Activated T-cell treated with anti-CD3 and anti-CD28 coated beads, Interleukin-2, amount 50 U/mL, for 1 hour (primary cell): ENCODE measurements at regions not wholly inside any gene's neighbourhood (a gene's known extent, or its start where the extent isn't known, plus 50 kb on each side); places are given as distances from the start of the nearest gene placed in this dataset.

ENCODE experiments used
- DNase-seq: peaks from one replicate; pipeline ENCODE4 v3.0.0-alpha.2; 2020

DNA sequence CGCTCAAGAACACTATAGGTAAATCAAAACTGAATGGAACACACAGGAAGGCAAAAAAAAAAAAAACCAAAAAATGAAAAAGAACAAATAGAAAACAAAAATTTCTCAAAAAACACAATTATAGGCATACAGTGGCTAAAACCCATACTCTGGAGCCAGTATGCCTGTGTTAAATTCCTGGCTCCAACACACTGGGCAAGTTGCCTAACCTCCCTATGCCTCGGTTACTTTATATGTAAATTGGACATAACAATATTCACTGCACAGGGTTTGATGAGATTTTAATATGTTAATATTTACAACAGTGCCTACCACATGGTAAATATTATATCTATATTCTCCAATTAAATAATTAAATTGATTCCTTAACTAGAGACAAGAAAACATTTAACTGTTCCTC, 217.1 kb downstream of the HTR7 start:
- DNase-seq = no peak

DNA sequence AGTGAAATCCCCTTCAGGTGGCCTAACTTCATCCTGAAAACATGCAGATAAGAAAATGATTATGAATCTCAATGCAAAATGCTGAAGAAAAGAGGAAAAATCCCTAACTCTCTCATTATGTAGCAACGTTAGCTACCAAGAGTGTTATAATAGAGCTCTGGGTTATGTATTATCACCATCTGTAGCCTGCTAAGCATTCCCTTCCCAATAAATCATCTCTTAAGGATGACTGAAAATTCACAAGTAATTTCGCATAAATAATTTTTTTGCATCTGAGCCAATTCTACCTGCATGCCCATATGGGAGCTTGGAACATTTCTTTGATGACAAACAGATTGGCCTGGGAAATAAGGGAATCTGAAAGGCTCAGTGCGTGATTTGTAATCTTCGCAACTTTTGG, 216.1 kb downstream of the HTR7 start:
- no peak for DNase-seq

DNA sequence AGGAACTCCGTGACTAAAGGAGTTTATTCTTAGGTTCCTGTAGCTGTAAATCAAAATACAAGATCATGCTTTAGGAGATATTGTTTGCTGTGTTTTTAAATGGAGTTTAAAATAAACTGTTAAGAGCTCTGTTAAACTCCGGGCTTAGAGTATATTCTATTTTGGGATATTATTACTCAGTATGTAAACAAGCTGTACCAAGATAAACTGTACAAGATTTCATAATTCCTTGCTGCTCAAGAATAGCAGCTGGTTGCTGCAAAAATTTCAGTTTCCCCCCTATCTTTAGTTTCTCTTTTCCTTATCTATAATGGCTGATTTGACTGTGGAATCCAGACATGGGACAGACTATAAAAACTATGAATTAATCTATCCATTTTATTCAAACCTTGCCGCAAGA, 215.7 kb downstream of the HTR7 start:
- no peak for DNase-seq

DNA sequence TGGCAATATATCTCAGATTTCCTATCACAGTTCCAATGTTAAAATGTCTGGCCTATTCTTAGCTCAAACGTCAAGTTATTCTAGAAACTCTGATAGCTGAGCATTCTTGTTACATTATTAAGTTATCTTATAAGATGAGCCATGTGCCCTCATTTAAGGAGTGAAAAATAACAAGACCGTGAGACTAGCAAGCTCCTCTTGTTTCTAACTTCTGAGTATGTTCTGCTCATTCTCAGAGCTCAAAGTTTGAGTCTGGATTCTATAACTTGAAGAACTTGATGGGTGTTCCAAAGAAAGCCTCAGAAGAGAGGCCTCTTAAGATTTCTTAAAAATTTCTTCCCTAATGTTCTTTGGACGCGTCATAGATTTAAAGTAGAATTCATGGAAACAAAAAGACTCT, 215.2 kb downstream of the HTR7 start:
- DNase-seq = no peak

DNA sequence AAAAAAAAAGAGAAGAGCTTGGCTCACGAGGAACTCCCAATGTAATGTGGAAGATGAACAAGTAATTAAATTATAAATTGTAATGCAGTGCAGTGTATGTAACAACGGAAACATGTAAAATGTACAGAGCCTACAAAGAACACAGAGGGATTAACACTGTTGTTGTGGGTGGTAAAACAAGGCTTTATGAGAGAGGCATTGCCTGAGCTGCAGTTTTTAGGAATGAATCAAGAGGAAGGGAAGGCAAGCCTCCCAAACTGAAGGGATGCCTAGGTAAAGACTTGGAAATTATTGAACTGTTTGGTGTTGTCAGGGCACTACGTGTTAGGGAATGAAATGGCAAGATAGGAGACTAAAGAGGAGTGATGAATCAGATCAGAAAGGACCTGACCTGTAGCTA, 213.7 kb downstream of the HTR7 start:
- DNase-seq = no peak

DNA sequence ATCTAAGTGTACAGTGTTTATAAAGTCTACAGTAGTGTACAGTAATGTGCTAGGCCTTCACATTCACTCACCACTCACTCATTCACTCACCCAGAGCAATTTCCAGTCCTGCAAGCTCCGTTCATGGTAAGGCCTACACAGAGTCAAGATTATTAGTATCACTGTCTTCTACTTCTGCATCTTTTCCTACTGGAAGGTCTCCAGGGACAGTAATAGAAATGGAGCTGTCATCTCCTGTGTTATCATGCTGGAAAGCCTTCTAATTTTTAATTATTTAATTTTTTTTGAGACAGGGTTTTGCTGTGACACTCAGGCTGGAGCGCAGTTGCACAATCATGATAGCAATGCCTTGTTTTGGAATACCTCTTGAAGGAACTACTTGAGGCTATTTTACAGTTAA, 207.0 kb downstream of the HTR7 start:
- no peak for DNase-seq

DNA sequence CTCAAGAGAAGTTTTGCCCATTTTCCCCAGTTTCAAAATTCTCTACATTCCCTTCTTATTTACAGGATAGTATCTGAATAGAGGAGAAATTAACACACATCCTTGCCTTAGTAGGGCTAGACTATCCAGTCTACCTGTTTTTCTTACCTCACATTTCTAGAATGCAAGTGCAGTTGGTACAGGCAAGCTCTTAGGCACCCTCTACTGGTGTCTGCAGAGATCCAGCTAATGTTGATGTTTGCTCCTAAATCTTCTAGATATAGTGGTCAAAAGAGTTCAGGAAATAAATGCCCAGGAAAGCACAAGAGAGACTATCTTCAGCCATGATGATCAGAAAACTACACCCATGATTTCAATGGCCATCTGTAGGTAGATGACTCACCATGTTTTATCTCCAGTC, 205.3 kb downstream of the HTR7 start:
- no peak for DNase-seq

DNA sequence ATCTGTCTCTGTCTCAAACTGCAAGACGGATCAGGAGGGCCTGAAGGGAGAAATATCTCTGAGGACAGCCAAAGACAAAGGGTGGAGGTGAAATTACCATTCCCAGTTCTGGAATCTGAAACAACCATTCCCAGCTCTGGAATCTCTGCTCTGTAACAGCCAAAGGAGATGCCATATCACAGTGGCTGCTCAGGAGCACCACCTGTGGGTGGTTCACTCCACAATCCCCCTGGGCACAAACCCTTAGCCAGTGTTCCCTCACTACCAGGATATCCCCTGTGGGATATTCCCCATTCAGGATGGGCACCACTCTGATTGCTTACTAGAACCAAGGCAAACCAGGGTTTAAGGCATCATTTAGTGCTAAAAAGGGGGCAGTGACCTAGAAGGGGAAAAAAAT, 199.0 kb downstream of the HTR7 start:
- DNase-seq = no peak

DNA sequence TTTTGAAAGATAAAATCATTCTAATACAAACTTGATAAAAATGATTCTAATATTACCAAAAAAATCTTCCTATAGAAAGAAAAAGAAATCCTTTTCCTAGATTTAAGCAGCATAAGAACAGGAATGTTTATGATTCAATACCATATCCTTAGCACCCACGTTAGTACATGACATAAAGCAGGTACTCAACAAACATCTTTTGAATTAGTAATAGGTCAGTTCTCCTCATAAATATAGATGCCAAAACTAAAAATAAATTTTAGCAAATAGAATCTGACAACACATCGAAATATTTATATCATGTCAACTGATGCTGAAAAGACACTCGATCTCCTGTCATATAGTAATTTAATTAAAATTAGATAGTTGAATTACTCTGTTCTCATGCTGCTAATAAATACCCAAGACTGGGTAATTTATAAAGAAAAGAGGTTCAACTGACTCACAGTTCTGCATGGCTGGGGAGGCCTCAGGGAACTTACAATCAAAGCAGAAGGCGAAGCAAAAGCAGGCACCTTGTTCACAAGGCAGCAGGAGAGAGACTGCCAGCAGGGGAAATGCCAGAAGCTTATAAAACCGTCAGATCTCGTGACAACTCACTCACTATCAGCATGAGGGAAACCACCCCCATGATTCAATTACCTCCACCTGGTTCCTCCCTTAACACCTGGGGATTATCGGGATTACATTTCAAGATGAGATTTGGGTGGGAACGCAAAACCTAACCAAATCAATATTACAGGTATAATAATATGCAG, 191.8 kb downstream of the HTR7 start:
- DNase-seq = no peak

DNA sequence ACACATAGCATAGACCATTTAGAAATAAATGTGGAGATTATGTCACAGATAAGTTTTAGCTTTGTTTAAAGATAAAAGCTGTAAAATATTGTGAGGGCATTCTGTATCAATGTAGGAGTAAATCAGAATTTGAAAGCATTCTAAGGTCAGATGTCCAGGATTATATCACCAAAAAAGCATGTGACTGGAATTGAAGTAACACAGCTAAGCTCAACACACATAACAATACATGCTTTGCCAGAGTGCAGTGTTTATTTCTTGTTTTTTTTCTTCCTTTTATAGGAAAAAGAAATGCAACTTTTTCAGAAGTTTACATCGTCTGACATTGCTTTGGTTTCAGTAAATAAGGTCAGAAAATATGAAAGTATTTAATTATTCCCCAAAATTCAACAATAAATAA, 183.4 kb downstream of the HTR7 start:
- no peak for DNase-seq

DNA sequence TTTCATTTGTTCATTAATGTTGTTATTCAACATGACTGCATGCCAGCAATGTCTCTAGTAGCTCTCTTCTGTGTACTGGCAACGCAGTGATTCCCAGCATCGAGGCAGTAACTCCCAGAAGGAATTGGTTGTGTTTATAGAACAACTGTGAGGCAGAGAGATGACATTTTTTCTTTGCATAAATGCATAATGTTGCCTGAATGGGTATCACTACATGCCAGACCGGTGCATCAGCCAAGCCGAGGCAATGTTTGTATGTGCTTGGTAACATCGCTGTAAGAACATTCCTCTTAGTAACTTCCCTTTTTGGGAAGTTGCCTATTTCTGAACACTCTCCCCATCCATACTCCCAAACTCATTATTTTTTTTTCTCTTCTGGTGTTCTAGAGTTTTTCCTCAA, 182.9 kb downstream of the HTR7 start:
- DNase-seq = no peak

DNA sequence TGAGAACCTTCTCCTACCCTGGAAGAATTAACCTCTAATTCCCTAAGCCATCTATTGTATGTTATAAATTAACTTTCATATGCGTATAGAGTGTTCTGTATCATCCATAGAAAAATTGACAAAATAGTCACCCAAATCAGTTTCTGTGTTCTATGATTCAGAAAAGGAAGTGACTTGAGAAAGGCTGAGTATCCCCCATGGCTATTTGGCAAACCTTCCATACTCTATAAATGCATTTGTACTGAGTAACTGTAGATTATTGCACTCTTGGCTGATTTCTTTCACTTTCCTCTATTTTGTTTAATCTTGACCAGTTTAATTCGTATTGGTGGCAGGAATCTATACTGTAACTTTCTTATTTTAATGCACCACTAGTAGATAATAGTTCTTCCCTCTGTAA, 182.2 kb downstream of the HTR7 start:
- no peak for DNase-seq
